K562 (cell line): ENCODE measurements at regions not wholly inside any gene's neighbourhood (a gene's known extent, or its start where the extent isn't known, plus 50 kb on each side); places are given as distances from the start of the nearest gene placed in this dataset.

Experiments
- ATAC-seq: fragments of 200-7000 bp; cut with Tn5 transposase; 3 replicates; pipeline ENCODE4 v1.9.1; 2020; ENCODE audit warnings: moderate library complexity
- BruUV-seq: library from RNA; stranded (reverse); fragments of 400-500 nt; replicated peaks from 2 replicates; lab custom pipeline; 2021; lab: Mats Ljungman, UMichigan
- CTCF ChIA-PET: fragments of 300-600 bp; formaldehyde crosslinking; extraction: SDS; loops from one replicate; lab custom pipeline; 2021; ENCODE audit warnings: low intra/inter-chr PET ratio; lab: Yijun Ruan, JAX
- POLR2A ChIA-PET: fragments of 300-600, 350-650 bp; sonication (Branson Sonifier 250); formaldehyde crosslinking; extraction: SDS; loops from one replicate; lab custom pipeline; 2021; ENCODE audit warnings: antibody characterized with exemption, inconsistent platforms; lab: Yijun Ruan, JAX
- DNase-seq, 4 experiments: peaks; one replicate each; pipeline versions ENCODE4 v3.0.0 to v3.0.0-alpha.2; 2011 to 2018; ENCODE audit warnings: low spot score in 3 of 4, mixed read lengths in 3 of 4; ENCODE audit errors: extremely low read depth in 1 of 4
- FAIRE-seq: peaks from 2 replicates; lab custom pipeline; 2011; peaks lifted over from hg19 to GRCh38; lab: Jason Lieb, UNC
- H2AFZ ChIP-seq: 2 replicates; pipeline ENCODE4 v1.6.0; 2011; ENCODE audit warnings: low read depth, low read length, control low read depth, inconsistent platforms
- H3K27ac ChIP-seq: fragments of 200-600 bp; 3 replicates; pipeline ENCODE4 v1.8.0; 2011; ENCODE audit warnings: low read depth, mild to moderate bottlenecking, control low read depth, inconsistent platforms, low read length, moderate library complexity, mixed read lengths; ENCODE audit errors: extremely low read depth
- H3K27me3 ChIP-seq, 2 experiments: fragments of 300-600 bp in 1 of 2; 2 replicates in 1 of 2; 3 replicates in 1 of 2; pipeline versions ENCODE4 v1.6.0 to v1.8.0; 2011; ENCODE audit warnings: inconsistent platforms in 2 of 2, low read length in 2 of 2, mild to moderate bottlenecking in 1 of 2, mixed read lengths in 1 of 2, moderate library complexity in 1 of 2; ENCODE audit not compliant: control insufficient read depth in 2 of 2, insufficient read depth in 2 of 2
- H3K36me3 ChIP-seq: fragments of 300-600 bp; 3 replicates; pipeline ENCODE4 v1.8.0; 2011; ENCODE audit warnings: mild to moderate bottlenecking, low read length, inconsistent platforms; ENCODE audit not compliant: control insufficient read depth, insufficient read depth
- H3K4me1 ChIP-seq, 2 experiments: fragments of 200-600 bp in 1 of 2; replicated peaks in 1 of 2; 2 replicates in 1 of 2; 3 replicates in 1 of 2; pipeline versions ENCODE4 v1.5.1 to v1.8.0; 2011; ENCODE audit warnings: inconsistent platforms in 2 of 2, low read length in 2 of 2, mild to moderate bottlenecking in 1 of 2, mixed read lengths in 1 of 2, moderate library complexity in 1 of 2; ENCODE audit not compliant: control insufficient read depth in 2 of 2, insufficient read depth in 2 of 2
- H3K4me2 ChIP-seq: 2 replicates; pipeline ENCODE4 v1.6.1; 2011; ENCODE audit warnings: low read length, control low read depth, inconsistent platforms, mixed read lengths; ENCODE audit not compliant: insufficient read depth
- H3K4me3 ChIP-seq: fragments of 200-600 bp; sonication (generic), shearing (Covaris generic); 2 replicates; pipeline ENCODE4 v1.5.1; 2016; ENCODE audit warnings: control low read depth, inconsistent platforms
- H3K79me2 ChIP-seq: fragments of 200-600 bp; 3 replicates; pipeline ENCODE4 v1.8.0; 2011; ENCODE audit warnings: low read length, inconsistent platforms; ENCODE audit not compliant: control insufficient read depth, insufficient read depth
- H3K9ac ChIP-seq, 2 experiments: 2 replicates each; pipeline versions ENCODE4 v1.6.0 to v1.6.1; 2011; ENCODE audit warnings: low read depth in 2 of 2, low read length in 2 of 2, control low read depth in 1 of 2, inconsistent platforms in 1 of 2, mild to moderate bottlenecking in 1 of 2, mixed read lengths in 1 of 2; ENCODE audit not compliant: insufficient read depth in 1 of 2
- H3K9me1 ChIP-seq: one replicate; pipeline ENCODE4 v1.6.0; 2011; ENCODE audit warnings: inconsistent platforms, mild to moderate bottlenecking, low read length, moderate library complexity; ENCODE audit not compliant: control insufficient read depth, insufficient read depth
- H3K9me3 ChIP-seq: replicated peaks from 2 replicates; pipeline ENCODE4 v1.5.1; 2011; ENCODE audit warnings: low read depth, low read length, inconsistent platforms; ENCODE audit not compliant: control insufficient read depth, insufficient read depth
- H4K20me1 ChIP-seq: replicated peaks from 2 replicates; pipeline ENCODE4 v1.6.1; 2011; ENCODE audit warnings: low read length, inconsistent platforms, mixed read lengths; ENCODE audit not compliant: control insufficient read depth, insufficient read depth
- CCNT2 ChIP-seq: IDR thresholded peaks from 2 replicates; pipeline ENCODE4 v1.6.1; 2011; ENCODE audit warnings: borderline replicate concordance, low read depth, mild to moderate bottlenecking, moderate library complexity, mixed read lengths, low read length; ENCODE audit not compliant: insufficient read length; ENCODE audit errors: extremely low read depth
- GABPB2 ChIP-seq: fragments of 250-450 bp; sonication (Bioruptor Pico); conservative IDR thresholded peaks from 2 replicates; pipeline ENCODE4 v1.5.1; 2021; ENCODE audit warnings: mild to moderate bottlenecking
- MITF ChIP-seq: IDR thresholded peaks from 2 replicates; pipeline ENCODE4 v1.6.1; 2014; ENCODE audit warnings: antibody characterized with exemption
- NFIX ChIP-seq: fragments of 250-450 bp; sonication (Bioruptor Pico); IDR thresholded peaks from 2 replicates; pipeline ENCODE4 v1.4.0; 2020; ENCODE audit warnings: low read depth, mild to moderate bottlenecking, moderate library complexity
- SP2 ChIP-seq: IDR thresholded peaks from 2 replicates; pipeline ENCODE4 v1.6.1; 2011; ENCODE audit warnings: mild to moderate bottlenecking, low read depth, low read length, moderate library complexity; ENCODE audit not compliant: poor library complexity, severe bottlenecking; ENCODE audit errors: extremely low read depth
- WHSC1 ChIP-seq: IDR thresholded peaks from one replicate; pipeline ENCODE4 v1.6.1; 2012; ENCODE audit warnings: low read length, control low read depth, inconsistent platforms
- ZBTB8A ChIP-seq: fragments of 450-650 bp; IDR thresholded peaks from 2 replicates; pipeline ENCODE4 v1.6.1; 2018; ENCODE audit warnings: mild to moderate bottlenecking, moderate library complexity; ENCODE audit not compliant: partially characterized antibody
- ZC3H11A ChIP-seq: IDR thresholded peaks from 2 replicates; pipeline ENCODE4 v1.6.1; 2012; ENCODE audit warnings: low read depth, low read length, improper control_type of control experiment
- ZNF41 ChIP-seq: fragments of 250-450 bp; sonication (Bioruptor Pico); conservative IDR thresholded peaks from 2 replicates; pipeline ENCODE4 v1.4.0; 2020; ENCODE audit warnings: mild to moderate bottlenecking
- ZZZ3 ChIP-seq: fragments of 450-650 bp; IDR thresholded peaks from 2 replicates; pipeline ENCODE4 v1.6.1; 2016; ENCODE audit warnings: antibody characterized with exemption, mild to moderate bottlenecking, moderate library complexity
- WGBS: fragments of 100-300 bp; shearing (Covaris generic); methylation state at CpG from one replicate; pipeline ENCODE4 v1.1.6; 2016; ENCODE audit warnings: low coverage, mixed read lengths; ENCODE audit not compliant: insufficient coverage; ENCODE audit errors: missing lambda C conversion rate; 5-methylcytosine and 5-hydroxymethylcytosine counted together
- in situ Hi-C: fragments of 300-500 bp; cut with MboI; formaldehyde crosslinking; loops from 4 replicates; pipeline ENCODE4 v1.15.0; 2018; ENCODE audit warnings: inconsistent platforms, mixed read lengths
- intact Hi-C: fragments of 100-400 bp; cut with micrococcal nuclease; formaldehyde crosslinking; loops from 2 replicates; pipeline ENCODE4 v1.14.2; 2022
- TF ChIP-seq, protein P1 (sequence below): fragments of 250-450 bp; sonication (Bioruptor Pico); IDR thresholded peaks from 2 replicates; pipeline ENCODE4 v1.5.0; 2021
- TF ChIP-seq, protein P2 (sequence below): IDR thresholded peaks from 3 replicates; pipeline ENCODE4 v1.6.1; 2011; ENCODE audit warnings: borderline replicate concordance, mild to moderate bottlenecking; ENCODE audit not compliant: insufficient read length, insufficient read depth
- TF ChIP-seq, protein P3 (sequence below): sonication (generic); IDR thresholded peaks from 2 replicates; pipeline ENCODE4 v1.6.1; 2016

GRCh38 chr1:228906223-228906860 is 171.1 kb downstream of the RHOU start (continued):
- TF ChIP-seq, protein P1, sequence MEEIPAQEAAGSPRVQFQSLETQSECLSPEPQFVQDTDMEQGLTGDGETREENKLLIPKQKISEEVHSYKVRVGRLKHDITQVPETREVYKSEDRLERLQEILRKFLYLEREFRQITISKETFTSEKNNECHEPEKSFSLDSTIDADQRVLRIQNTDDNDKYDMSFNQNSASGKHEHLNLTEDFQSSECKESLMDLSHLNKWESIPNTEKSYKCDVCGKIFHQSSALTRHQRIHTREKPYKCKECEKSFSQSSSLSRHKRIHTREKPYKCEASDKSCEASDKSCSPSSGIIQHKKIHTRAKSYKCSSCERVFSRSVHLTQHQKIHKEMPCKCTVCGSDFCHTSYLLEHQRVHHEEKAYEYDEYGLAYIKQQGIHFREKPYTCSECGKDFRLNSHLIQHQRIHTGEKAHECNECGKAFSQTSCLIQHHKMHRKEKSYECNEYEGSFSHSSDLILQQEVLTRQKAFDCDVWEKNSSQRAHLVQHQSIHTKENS = no peak
- TF ChIP-seq GABPB2 (CRISPR knock-in tag) (no peak), MITF (no peak), ZC3H11A (no peak)

- Histone ChIP-seq H3K9ac (no peak overlapping the region), H3K4me2 (no peak overlapping the region), H4K20me1 (no peaks in the 10 kb centered on the region)
- FAIRE-seq (no peak), ATAC-seq (no peak), DNase-seq (no peak)
- in situ Hi-C loops (no loop called here), intact Hi-C loops (no loop called here)
- WGBS = under 1% methylated on average over 14 of the region's 14 CpGs
- POLR2A ChIA-PET = interaction anchor here (0.7 kb wide), 1 partner anchor 22 kb away, joined by 3 read pairs; no protein-coding TSS in a partner anchor
- no peak for TF ChIP-seq CCNT2
- no peak for TF ChIP-seq ZNF41 (CRISPR knock-in tag)
- TF ChIP-seq, protein P2, sequence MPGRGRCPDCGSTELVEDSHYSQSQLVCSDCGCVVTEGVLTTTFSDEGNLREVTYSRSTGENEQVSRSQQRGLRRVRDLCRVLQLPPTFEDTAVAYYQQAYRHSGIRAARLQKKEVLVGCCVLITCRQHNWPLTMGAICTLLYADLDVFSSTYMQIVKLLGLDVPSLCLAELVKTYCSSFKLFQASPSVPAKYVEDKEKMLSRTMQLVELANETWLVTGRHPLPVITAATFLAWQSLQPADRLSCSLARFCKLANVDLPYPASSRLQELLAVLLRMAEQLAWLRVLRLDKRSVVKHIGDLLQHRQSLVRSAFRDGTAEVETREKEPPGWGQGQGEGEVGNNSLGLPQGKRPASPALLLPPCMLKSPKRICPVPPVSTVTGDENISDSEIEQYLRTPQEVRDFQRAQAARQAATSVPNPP = no peak
- TF ChIP-seq, protein P3, sequence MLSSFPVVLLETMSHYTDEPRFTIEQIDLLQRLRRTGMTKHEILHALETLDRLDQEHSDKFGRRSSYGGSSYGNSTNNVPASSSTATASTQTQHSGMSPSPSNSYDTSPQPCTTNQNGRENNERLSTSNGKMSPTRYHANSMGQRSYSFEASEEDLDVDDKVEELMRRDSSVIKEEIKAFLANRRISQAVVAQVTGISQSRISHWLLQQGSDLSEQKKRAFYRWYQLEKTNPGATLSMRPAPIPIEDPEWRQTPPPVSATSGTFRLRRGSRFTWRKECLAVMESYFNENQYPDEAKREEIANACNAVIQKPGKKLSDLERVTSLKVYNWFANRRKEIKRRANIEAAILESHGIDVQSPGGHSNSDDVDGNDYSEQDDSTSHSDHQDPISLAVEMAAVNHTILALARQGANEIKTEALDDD = no peak
- TF ChIP-seq SP2 = no peak
- TF ChIP-seq WHSC1 = no peak
- TF ChIP-seq NFIX (CRISPR knock-in tag) = no peak
- no peak for TF ChIP-seq ZZZ3
- no peak for TF ChIP-seq ZBTB8A
- TF ChIP-seq, all 486 proteins: peak for 0
- H3K79me2 ChIP-seq = no peaks in the 10 kb centered on the region
- BruUV-seq = no TSS peak
- no peaks in the 10 kb centered on the region for H3K36me3 ChIP-seq
- H3K27ac ChIP-seq = no peak overlapping the region
- H3K4me1 ChIP-seq = no peaks in the 10 kb centered on the region
- no peaks in the 10 kb centered on the region for H3K9me1 ChIP-seq
- H3K4me3 ChIP-seq = no peak overlapping the region
- H2AFZ ChIP-seq = no peak overlapping the region
- H3K27me3 ChIP-seq = peaks cover 0 to 4% of the 10 kb centered on the region in 2 experiments; a peak in 1 of 5 replicates
- H3K9me3 ChIP-seq = no peaks in the 10 kb centered on the region
- CTCF ChIA-PET = no interaction called here
Observed at GRCh38 chr1:228911225-228912210, 176.2 kb downstream of the RHOU start.
